Loucy (cell line): ENCODE measurements at regions not wholly inside any gene's neighbourhood (a gene's known extent, or its start where the extent isn't known, plus 50 kb on each side); places are given as distances from the start of the nearest gene placed in this dataset.

Experiments
- H2AFZ ChIP-seq: fragments of 200-600 bp; sonication (generic); 2 replicates; pipeline ENCODE4 v1.6.0; 2016; ENCODE audit warnings: antibody characterized with exemption, mild to moderate bottlenecking, low read length, moderate library complexity
- H3F3A ChIP-seq: fragments of 200-600 bp; 2 replicates; pipeline ENCODE4 v1.6.0; 2016; ENCODE audit warnings: antibody characterized with exemption, low read depth, mild to moderate bottlenecking
- H3K27me3 ChIP-seq: fragments of 200-600 bp; sonication (generic); 2 replicates; pipeline ENCODE4 v1.6.1; 2014; ENCODE audit warnings: low read length, mild to moderate bottlenecking; ENCODE audit not compliant: insufficient read depth, poor library complexity, severe bottlenecking
- H3K36me3 ChIP-seq: fragments of 200-600 bp; sonication (generic); 2 replicates; pipeline ENCODE4 v1.6.1; 2016; ENCODE audit warnings: low read length; ENCODE audit not compliant: insufficient read depth
- H3K4me1 ChIP-seq: fragments of 200-600 bp; sonication (generic); 2 replicates; pipeline ENCODE4 v1.5.1; 2014; ENCODE audit warnings: low read length, mild to moderate bottlenecking; ENCODE audit not compliant: insufficient read depth, poor library complexity, severe bottlenecking
- H3K4me2 ChIP-seq: fragments of 200-600 bp; sonication (generic); 2 replicates; pipeline ENCODE4 v1.6.0; 2014; ENCODE audit warnings: antibody characterized with exemption, low read length, low read depth, mild to moderate bottlenecking; ENCODE audit not compliant: poor library complexity, severe bottlenecking
- H3K4me3 ChIP-seq: fragments of 200-600 bp; sonication (generic); 2 replicates; pipeline ENCODE4 v1.5.1; 2014; ENCODE audit warnings: low read length, mild to moderate bottlenecking, mixed read lengths; ENCODE audit not compliant: poor library complexity, severe bottlenecking
- H3K79me2 ChIP-seq: fragments of 200-600 bp; sonication (generic); 2 replicates; pipeline ENCODE4 v1.6.1; 2014; ENCODE audit warnings: low read length; ENCODE audit not compliant: insufficient read depth
- H3K9ac ChIP-seq: fragments of 200-600 bp; sonication (generic); 2 replicates; pipeline ENCODE4 v1.6.0; 2014; ENCODE audit warnings: mild to moderate bottlenecking, low read depth, low read length, moderate library complexity; ENCODE audit not compliant: poor library complexity, severe bottlenecking
- H3K9me2 ChIP-seq: fragments of 200-600 bp; sonication (generic); replicated peaks from 2 replicates; pipeline ENCODE4 v1.6.1; 2016; ENCODE audit warnings: low read depth, low read length, mixed read lengths
- H3K9me3 ChIP-seq: fragments of 200-600 bp; sonication (generic); 2 replicates; pipeline ENCODE4 v1.6.1; 2014; ENCODE audit warnings: mild to moderate bottlenecking, antibody characterized with exemption, low read length, low read depth; ENCODE audit not compliant: insufficient read depth
- H4K20me1 ChIP-seq: fragments of 200-600 bp; sonication (generic); 2 replicates; pipeline ENCODE4 v1.6.0; 2014; ENCODE audit warnings: antibody characterized with exemption, low read length, mild to moderate bottlenecking; ENCODE audit not compliant: insufficient read depth, poor library complexity, severe bottlenecking
- EZH2phosphoT487 ChIP-seq: fragments of 200-600 bp; IDR thresholded peaks from 2 replicates; pipeline ENCODE4 v1.6.1; 2018; ENCODE audit warnings: antibody characterized with exemption, mild to moderate bottlenecking, moderate library complexity, borderline replicate concordance
- TF ChIP-seq, protein P1 (sequence below): fragments of 200-600 bp; sonication (generic); conservative IDR thresholded peaks from 2 replicates; pipeline ENCODE4 v1.5.1; 2014; ENCODE audit warnings: mild to moderate bottlenecking, antibody characterized with exemption, low read length

DNA sequence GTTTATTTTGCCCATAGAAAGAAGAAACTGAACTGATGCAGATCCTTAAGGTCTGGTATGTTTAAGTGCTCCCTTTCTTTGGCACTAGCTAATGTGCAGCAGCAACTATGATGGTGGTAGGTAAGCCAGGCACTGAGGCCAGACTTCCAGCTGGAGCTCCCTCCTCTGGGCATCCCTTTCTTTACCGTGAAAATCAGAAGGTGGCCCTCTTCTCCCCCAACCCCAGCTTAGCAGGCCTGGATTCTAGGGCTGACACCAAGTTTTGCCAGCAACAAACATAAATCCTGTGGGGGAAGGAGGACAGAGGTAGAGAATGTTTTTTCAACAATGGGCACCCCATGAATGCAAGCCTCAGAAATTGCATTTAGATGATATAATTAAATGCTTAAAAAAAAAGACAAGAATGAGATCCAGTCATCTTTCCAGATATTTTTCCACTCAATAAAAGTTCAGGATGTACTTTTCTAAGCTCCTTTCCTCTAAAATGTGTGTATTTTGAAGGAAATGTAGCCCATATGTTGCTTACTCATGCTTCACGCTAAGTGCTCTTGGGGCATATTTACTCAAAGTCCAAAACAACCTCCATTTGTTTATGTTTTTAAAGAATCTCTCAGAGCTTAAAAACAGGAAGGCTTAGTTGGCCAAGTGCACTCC, 123.9 kb upstream of the NXT1 start:
- Histone ChIP-seq H3K4me1 (no peaks in the 10 kb centered on the region), H3K79me2 (no peaks in the 10 kb centered on the region), H3K36me3 (no peaks in the 10 kb centered on the region), H3K4me2 (no peak overlapping the region), H3K4me3 (no peak overlapping the region), H2AFZ (no peak overlapping the region), H3F3A (no peaks in the 10 kb centered on the region), H3K9me2 (no peaks in the 10 kb centered on the region), H3K9ac (no peak overlapping the region), H4K20me1 (no peaks in the 10 kb centered on the region), H3K27me3 (peaks cover 8% of the 10 kb centered on the region), H3K9me3 (peaks cover 6% of the 10 kb centered on the region; the same call in 1 of the 2 replicates)
- TF ChIP-seq, protein P1, sequence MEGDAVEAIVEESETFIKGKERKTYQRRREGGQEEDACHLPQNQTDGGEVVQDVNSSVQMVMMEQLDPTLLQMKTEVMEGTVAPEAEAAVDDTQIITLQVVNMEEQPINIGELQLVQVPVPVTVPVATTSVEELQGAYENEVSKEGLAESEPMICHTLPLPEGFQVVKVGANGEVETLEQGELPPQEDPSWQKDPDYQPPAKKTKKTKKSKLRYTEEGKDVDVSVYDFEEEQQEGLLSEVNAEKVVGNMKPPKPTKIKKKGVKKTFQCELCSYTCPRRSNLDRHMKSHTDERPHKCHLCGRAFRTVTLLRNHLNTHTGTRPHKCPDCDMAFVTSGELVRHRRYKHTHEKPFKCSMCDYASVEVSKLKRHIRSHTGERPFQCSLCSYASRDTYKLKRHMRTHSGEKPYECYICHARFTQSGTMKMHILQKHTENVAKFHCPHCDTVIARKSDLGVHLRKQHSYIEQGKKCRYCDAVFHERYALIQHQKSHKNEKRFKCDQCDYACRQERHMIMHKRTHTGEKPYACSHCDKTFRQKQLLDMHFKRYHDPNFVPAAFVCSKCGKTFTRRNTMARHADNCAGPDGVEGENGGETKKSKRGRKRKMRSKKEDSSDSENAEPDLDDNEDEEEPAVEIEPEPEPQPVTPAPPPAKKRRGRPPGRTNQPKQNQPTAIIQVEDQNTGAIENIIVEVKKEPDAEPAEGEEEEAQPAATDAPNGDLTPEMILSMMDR: peak; percentile 21; the same call in 1 of the 2 replicates
- no peak for TF ChIP-seq EZH2phosphoT487

DNA sequence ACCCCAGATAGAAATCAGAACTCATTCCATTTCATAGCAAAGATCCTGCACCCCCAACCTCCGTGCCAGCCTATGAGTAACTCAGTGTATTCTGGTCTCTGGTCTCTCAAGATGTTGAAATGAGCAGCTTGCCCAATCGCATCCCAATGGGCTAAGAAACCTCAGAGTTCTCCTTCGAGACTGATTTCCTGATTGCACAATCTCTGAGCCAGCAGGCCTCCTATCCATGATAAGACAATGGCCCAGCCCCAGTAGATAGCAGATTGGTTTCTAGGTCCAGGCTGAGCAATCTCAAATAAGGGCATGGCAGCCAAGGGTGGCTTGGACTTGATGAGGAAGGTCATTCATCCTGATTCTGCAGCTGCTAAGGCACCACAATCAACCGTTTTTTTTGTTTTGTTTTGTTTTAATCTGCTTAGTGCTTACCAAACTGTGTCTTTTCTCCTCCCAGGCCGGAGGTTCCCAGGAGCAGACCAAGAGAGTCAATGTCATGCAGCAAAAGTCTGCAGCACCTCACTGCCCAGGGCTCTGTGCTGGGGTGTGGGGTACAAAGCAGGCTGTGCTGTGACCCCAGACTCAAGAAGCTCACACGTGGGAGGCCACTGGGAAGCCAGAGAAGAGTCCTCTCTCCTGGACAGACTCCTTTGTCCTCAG, 125.1 kb upstream of the NXT1 start:
- H3F3A ChIP-seq: no peaks in the 10 kb centered on the region
- no peaks in the 10 kb centered on the region for H3K79me2 ChIP-seq
- H3K27me3 ChIP-seq: peaks cover 8% of the 10 kb centered on the region
- no peak overlapping the region for H3K9ac ChIP-seq
- no peak overlapping the region for H3K4me3 ChIP-seq
- H4K20me1 ChIP-seq: no peaks in the 10 kb centered on the region
- TF ChIP-seq EZH2phosphoT487: no peak
- TF ChIP-seq, protein P1: no peak
- no peaks in the 10 kb centered on the region for H3K36me3 ChIP-seq
- no peak overlapping the region for H2AFZ ChIP-seq
- H3K9me3 ChIP-seq: peaks cover 10% of the 10 kb centered on the region; the same call in 1 of the 2 replicates
- H3K9me2 ChIP-seq: no peaks in the 10 kb centered on the region
- H3K4me1 ChIP-seq: no peaks in the 10 kb centered on the region
- H3K4me2 ChIP-seq: no peak overlapping the region

DNA sequence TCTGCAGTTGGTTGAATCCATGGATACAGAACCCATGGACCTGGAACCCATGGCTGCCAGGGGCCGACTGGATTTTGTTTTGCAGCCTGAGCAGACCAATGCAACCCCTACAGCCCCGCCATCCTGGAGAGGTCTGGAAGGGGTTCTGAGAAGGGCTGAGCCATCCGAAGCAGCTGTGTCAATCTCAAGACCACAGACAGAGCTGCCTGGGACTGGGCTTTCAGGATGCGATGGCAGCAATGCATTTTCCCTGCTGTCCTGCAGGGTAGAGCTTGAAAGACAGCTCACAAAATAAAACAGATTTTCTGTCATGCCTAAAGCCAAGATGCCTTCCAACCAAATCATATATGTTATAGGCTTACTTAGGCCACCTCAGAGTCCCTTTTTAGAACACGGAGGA, 125.8 kb upstream of the NXT1 start:
- no peaks in the 10 kb centered on the region for H3K79me2 ChIP-seq
- no peak overlapping the region for H3K4me2 ChIP-seq
- H3K27me3 ChIP-seq: peaks cover 8% of the 10 kb centered on the region
- TF ChIP-seq, protein P1: no peak
- TF ChIP-seq EZH2phosphoT487: no peak
- no peaks in the 10 kb centered on the region for H4K20me1 ChIP-seq
- H3K9me3 ChIP-seq: peaks cover 10% of the 10 kb centered on the region; the same call in 1 of the 2 replicates
- H3F3A ChIP-seq: no peaks in the 10 kb centered on the region
- no peaks in the 10 kb centered on the region for H3K4me1 ChIP-seq
- H2AFZ ChIP-seq: no peak overlapping the region
- H3K9me2 ChIP-seq: no peaks in the 10 kb centered on the region
- H3K9ac ChIP-seq: no peak overlapping the region
- H3K36me3 ChIP-seq: no peaks in the 10 kb centered on the region
- H3K4me3 ChIP-seq: no peak overlapping the region
